DND-41 (cell line): ENCODE measurements at regions not wholly inside any gene's neighbourhood (a gene's known extent, or its start where the extent isn't known, plus 50 kb on each side); places are given as distances from the start of the nearest gene placed in this dataset.

Experiments used
- ATAC-seq: fragments of 200-7000 bp; cut with Tn5 transposase; 3 replicates; pipeline ENCODE4 v1.9.1; 2021; ENCODE audit warnings: low read depth; ENCODE audit not compliant: insufficient read depth
- DNase-seq: peaks from one replicate; pipeline ENCODE4 v3.0.0-alpha.2; 2020
- H2AFZ ChIP-seq: 2 replicates; pipeline ENCODE4 v1.6.0; 2012; ENCODE audit warnings: low read depth, low read length
- H3K27ac ChIP-seq: 2 replicates; pipeline ENCODE4 v1.5.1; 2012; ENCODE audit warnings: low read length, inconsistent platforms
- H3K27me3 ChIP-seq: fragments of 200-600 bp; sonication (generic); 2 replicates; pipeline ENCODE4 v1.6.0; 2012; ENCODE audit warnings: low read length, mild to moderate bottlenecking, inconsistent platforms; ENCODE audit not compliant: insufficient read depth, poor library complexity
- H3K36me3 ChIP-seq: 2 replicates; pipeline ENCODE4 v1.5.1; 2012; ENCODE audit warnings: low read length, inconsistent platforms; ENCODE audit not compliant: insufficient read depth
- H3K4me1 ChIP-seq: 2 replicates; pipeline ENCODE4 v1.5.1; 2012; ENCODE audit warnings: mild to moderate bottlenecking, low read length; ENCODE audit not compliant: insufficient read depth
- H3K4me2 ChIP-seq: 2 replicates; pipeline ENCODE4 v1.6.0; 2012; ENCODE audit warnings: mild to moderate bottlenecking, moderate library complexity, low read length, inconsistent platforms; ENCODE audit not compliant: insufficient read depth
- H3K4me3 ChIP-seq, 2 experiments: fragments of 200-600 bp in 1 of 2; shearing (Covaris generic) in 1 of 2; 2 replicates each; pipeline ENCODE4 v1.5.1; 2012 to 2016; ENCODE audit warnings: inconsistent platforms in 2 of 2, low read length in 2 of 2, mild to moderate bottlenecking in 2 of 2, low read depth in 1 of 2, moderate library complexity in 1 of 2
- H3K79me2 ChIP-seq: 2 replicates; pipeline ENCODE4 v1.6.0; 2012; ENCODE audit warnings: low read length, inconsistent platforms; ENCODE audit not compliant: insufficient read depth
- H3K9ac ChIP-seq: 2 replicates; pipeline ENCODE4 v1.6.0; 2012; ENCODE audit warnings: low read depth, mild to moderate bottlenecking, inconsistent platforms, low read length, moderate library complexity
- H3K9me3 ChIP-seq: 2 replicates; pipeline ENCODE4 v1.5.1; 2012; ENCODE audit warnings: low read length, moderate library complexity, mild to moderate bottlenecking, inconsistent platforms; ENCODE audit not compliant: insufficient read depth, severe bottlenecking
- H4K20me1 ChIP-seq: 2 replicates; pipeline ENCODE4 v1.6.0; 2012; ENCODE audit warnings: low read length; ENCODE audit not compliant: insufficient read depth
- CTCF ChIP-seq: IDR thresholded peaks from 2 replicates; pipeline ENCODE4 v1.5.1; 2012; ENCODE audit warnings: borderline replicate concordance, low read length, moderate library complexity, mild to moderate bottlenecking; ENCODE audit not compliant: poor library complexity, severe bottlenecking; ENCODE audit errors: extremely low read depth
- EZH2 ChIP-seq: IDR thresholded peaks from 3 replicates; pipeline ENCODE4 v1.6.1; 2012; ENCODE audit warnings: borderline replicate concordance, low read depth, mild to moderate bottlenecking, moderate library complexity, low read length, inconsistent platforms; ENCODE audit not compliant: severe bottlenecking

GRCh38 chr1:217211486-217211885 lies 419.4 kb downstream of the GPATCH2 start:
- no peaks in the 10 kb centered on the region for H4K20me1 ChIP-seq
- no peak overlapping the region for H3K27ac ChIP-seq
- DNase-seq = no peak
- no peak overlapping the region for H3K4me2 ChIP-seq
- TF ChIP-seq EZH2 (no peak), CTCF (no peak)
- no peaks in the 10 kb centered on the region for H3K27me3 ChIP-seq
- no peaks in the 10 kb centered on the region for H3K36me3 ChIP-seq
- H3K9me3 ChIP-seq = no peaks in the 10 kb centered on the region
- no peak overlapping the region for H3K9ac ChIP-seq
- ATAC-seq = no peak
- no peak overlapping the region for H2AFZ ChIP-seq
- no peaks in the 10 kb centered on the region for H3K79me2 ChIP-seq
- H3K4me1 ChIP-seq = no peaks in the 10 kb centered on the region
- no peak overlapping the region for H3K4me3 ChIP-seq

- H3K27ac ChIP-seq = no peak overlapping the region
- no peaks in the 10 kb centered on the region for H3K36me3 ChIP-seq
- no peaks in the 10 kb centered on the region for H3K27me3 ChIP-seq
- H3K4me1 ChIP-seq = no peaks in the 10 kb centered on the region
- no peaks in the 10 kb centered on the region for H3K79me2 ChIP-seq
- H3K4me2 ChIP-seq = no peak overlapping the region
- H4K20me1 ChIP-seq = no peaks in the 10 kb centered on the region
- no peak overlapping the region for H2AFZ ChIP-seq
- ATAC-seq (no peak), DNase-seq (no peak)
- no peak overlapping the region for H3K9ac ChIP-seq
- peaks cover 6% of the 10 kb centered on the region for H3K9me3 ChIP-seq
- no peak for TF ChIP-seq EZH2
- H3K4me3 ChIP-seq = no peak overlapping the region
These were observed 425.3 kb downstream of the GPATCH2 start for GRCh38 chr1:217205578-217205977.

GRCh38 chr1:217196616-217197015 lies 434.3 kb downstream of the GPATCH2 start:
- Histone ChIP-seq H3K4me2 (no peak overlapping the region), H2AFZ (no peak overlapping the region), H3K36me3 (no peaks in the 10 kb centered on the region), H3K27me3 (no peaks in the 10 kb centered on the region), H3K9me3 (no peaks in the 10 kb centered on the region), H3K9ac (no peak overlapping the region), H3K79me2 (no peaks in the 10 kb centered on the region), H3K4me1 (no peaks in the 10 kb centered on the region), H3K4me3 (no peak overlapping the region), H3K27ac (no peak overlapping the region), H4K20me1 (no peaks in the 10 kb centered on the region)
- TF ChIP-seq CTCF (no peak), EZH2 (no peak)
- no peak for ATAC-seq
- DNase-seq = no peak

- Histone ChIP-seq H3K4me2 (no peak overlapping the region), H3K79me2 (no peaks in the 10 kb centered on the region), H3K9ac (no peak overlapping the region), H2AFZ (no peak overlapping the region), H3K27me3 (no peaks in the 10 kb centered on the region), H4K20me1 (no peaks in the 10 kb centered on the region), H3K36me3 (no peaks in the 10 kb centered on the region), H3K27ac (no peak overlapping the region), H3K4me1 (no peaks in the 10 kb centered on the region), H3K4me3 (no peak overlapping the region), H3K9me3 (no peaks in the 10 kb centered on the region)
- DNase-seq (no peak), ATAC-seq (no peak)
- TF ChIP-seq CTCF = no peak
- no peak for TF ChIP-seq EZH2
These were observed 437.7 kb downstream of the GPATCH2 start for GRCh38 chr1:217193151-217193550.
